Epithelial cell of proximal tubule (primary cell): ENCODE measurements at regions not wholly inside any gene's neighbourhood (a gene's known extent, or its start where the extent isn't known, plus 50 kb on each side); places are given as distances from the start of the nearest gene placed in this dataset.

Source experiments
- DNase-seq: peaks from one replicate; pipeline ENCODE4 v3.0.0-alpha.2; 2011; ENCODE audit warnings: low read depth
- H3K4me3 ChIP-seq: 2 replicates; pipeline ENCODE4 v1.5.1; 2011; ENCODE audit warnings: low read depth, mild to moderate bottlenecking, low read length
- CTCF ChIP-seq: conservative IDR thresholded peaks from 2 replicates; pipeline ENCODE4 v1.5.1; 2012; ENCODE audit warnings: low read depth, mild to moderate bottlenecking, low read length

- TF ChIP-seq CTCF: no peak
- H3K4me3 ChIP-seq: no peak overlapping the region
- DNase-seq: no peak
Measured at GRCh38 chr12:113689047-113689610, 217.5 kb upstream of the LHX5 start.

GRCh38 chr12:113688313-113688712 is 216.6 kb upstream of the LHX5 start:
- DNase-seq: no peak
- no peak for TF ChIP-seq CTCF
- no peak overlapping the region for H3K4me3 ChIP-seq

- no peak for TF ChIP-seq CTCF
- no peak for DNase-seq
Measured at GRCh38 chr12:113684908-113685782, 213.5 kb upstream of the LHX5 start.

GRCh38 chr12:113684053-113684907 is 212.6 kb upstream of the LHX5 start:
- H3K4me3 ChIP-seq: no peak overlapping the region
- TF ChIP-seq CTCF: no peak
- no peak for DNase-seq

More at GRCh38 chr12:113684908-113685782, 213.5 kb upstream of the LHX5 start:
- H3K4me3 ChIP-seq: no peak overlapping the region

- no peak for DNase-seq
- TF ChIP-seq CTCF: no peak
- no peak overlapping the region for H3K4me3 ChIP-seq
Measured at GRCh38 chr12:113683574-113683973, 211.9 kb upstream of the LHX5 start.

GRCh38 chr12:113680868-113681267 is 209.2 kb upstream of the LHX5 start:
- TF ChIP-seq CTCF: no peak
- DNase-seq: no peak

More at GRCh38 chr12:113680868-113681267, 209.2 kb upstream of the LHX5 start:
- no peak overlapping the region for H3K4me3 ChIP-seq
